Parathyroid adenoma (tissue), 2 donors: ENCODE measurements at regions not wholly inside any gene's neighbourhood (a gene's known extent, or its start where the extent isn't known, plus 50 kb on each side); places are given as distances from the start of the nearest gene placed in this dataset.

Experiments used
- H2AFZ ChIP-seq: fragments of 300-600 bp; sonication (generic); one replicate; pipeline ENCODE4 v1.7.0; 2017; ENCODE audit warnings: antibody characterized with exemption, mild to moderate bottlenecking
- H3K27ac ChIP-seq: fragments of 300-600 bp; sonication (generic); one replicate; pipeline ENCODE4 v1.7.0; 2017
- H3K27me3 ChIP-seq: fragments of 300-600 bp; sonication (generic); one replicate; pipeline ENCODE4 v1.7.0; 2017; ENCODE audit warnings: low read length; ENCODE audit not compliant: control insufficient read depth, insufficient read depth
- H3K36me3 ChIP-seq: fragments of 300-600 bp; sonication (generic); one replicate; pipeline ENCODE4 v1.7.0; 2017; ENCODE audit warnings: low read length; ENCODE audit not compliant: control insufficient read depth, insufficient read depth
- H3K4me1 ChIP-seq: fragments of 300-600 bp; sonication (generic); one replicate; pipeline ENCODE4 v1.7.0; 2017; ENCODE audit warnings: control low read depth
- H3K4me2 ChIP-seq: fragments of 300-600 bp; sonication (generic); one replicate; pipeline ENCODE4 v1.7.0; 2017; ENCODE audit warnings: low read length
- H3K4me3 ChIP-seq: fragments of 300-600 bp; sonication (generic); one replicate; pipeline ENCODE4 v1.7.0; 2017; ENCODE audit warnings: low read depth, low read length
- H3K79me2 ChIP-seq: fragments of 300-600 bp; sonication (generic); one replicate; pipeline ENCODE4 v1.7.0; 2017; ENCODE audit warnings: control low read depth
- H3K9ac ChIP-seq: fragments of 300-600 bp; sonication (generic); one replicate; pipeline ENCODE4 v1.7.0; 2017; ENCODE audit warnings: mild to moderate bottlenecking
- H3K9me3 ChIP-seq: fragments of 300-600 bp; sonication (generic); one replicate; pipeline ENCODE4 v1.7.0; 2017; ENCODE audit warnings: low read length; ENCODE audit not compliant: control insufficient read depth
- CTCF ChIP-seq: fragments of 300-600 bp; sonication (generic); IDR thresholded peaks from one replicate; pipeline ENCODE4 v1.7.0; 2017; ENCODE audit warnings: antibody characterized with exemption, mild to moderate bottlenecking
- donor health status: primary hyperparathyroidism.

DNA sequence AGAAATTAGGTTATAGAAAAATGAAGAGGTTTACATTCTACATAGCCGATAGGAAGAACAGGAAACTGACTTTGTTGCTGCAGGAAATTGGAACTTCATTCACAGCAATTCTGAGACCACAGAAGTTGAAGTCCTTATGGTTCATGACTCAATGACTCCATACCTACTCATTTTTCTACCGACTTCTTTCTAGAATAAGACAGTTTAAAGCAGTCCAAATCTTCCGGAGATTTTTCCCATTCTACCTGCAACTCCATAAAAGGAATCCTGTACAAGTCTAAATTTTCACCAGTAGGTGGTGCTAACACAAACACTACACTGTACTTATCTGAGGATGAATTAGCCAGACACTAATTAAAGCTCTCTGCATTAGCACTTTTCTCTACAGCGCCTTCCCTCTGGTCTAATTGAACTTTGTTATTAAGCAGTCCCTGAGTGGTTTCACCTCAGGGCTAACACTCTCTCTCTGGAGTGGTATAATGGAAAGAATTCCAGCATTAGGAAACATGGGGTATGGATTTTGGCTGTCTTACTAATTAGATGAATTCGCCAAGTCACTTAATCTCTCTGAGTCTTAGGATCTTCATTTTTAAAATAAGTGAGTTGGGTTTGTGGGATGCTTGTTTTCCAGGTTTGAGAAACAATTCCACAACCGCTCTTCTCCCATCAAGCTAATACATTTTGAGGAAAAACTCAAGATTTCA is 167.9 kb downstream of the SMIM20 start:
- H3K9me3 ChIP-seq: peaks cover under 1% of the 10 kb centered on the region
- H3K27ac ChIP-seq: no peak overlapping the region
- H3K27me3 ChIP-seq: no peaks in the 10 kb centered on the region
- no peaks in the 10 kb centered on the region for H3K4me1 ChIP-seq
- TF ChIP-seq CTCF: peak; percentile 36
- H3K4me3 ChIP-seq: no peak overlapping the region
- no peak overlapping the region for H3K9ac ChIP-seq
- H3K79me2 ChIP-seq: no peaks in the 10 kb centered on the region
- no peaks in the 10 kb centered on the region for H3K36me3 ChIP-seq
- no peak overlapping the region for H2AFZ ChIP-seq
- no peak overlapping the region for H3K4me2 ChIP-seq

DNA sequence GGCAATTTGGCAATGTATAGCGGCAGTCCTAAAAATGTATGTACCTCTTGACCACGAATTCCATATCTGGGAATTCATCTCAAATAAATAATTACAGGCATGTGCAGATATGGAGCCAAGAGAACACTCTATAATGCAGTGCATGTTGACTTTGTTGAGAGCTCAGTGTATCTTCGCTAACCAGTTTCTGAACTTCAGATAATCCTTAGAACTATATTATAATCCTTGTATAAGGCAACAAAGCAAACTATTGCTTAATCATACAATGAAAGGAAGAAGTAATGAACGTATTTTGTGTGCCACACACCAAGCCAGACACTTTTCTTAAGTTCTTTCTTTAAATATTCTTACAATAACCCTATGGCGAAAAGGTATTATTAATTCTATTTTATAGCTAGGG is 168.5 kb downstream of the SMIM20 start:
- no peaks in the 10 kb centered on the region for H3K36me3 ChIP-seq
- TF ChIP-seq CTCF: no peak

GRCh38 chr4:26083987-26084386 is 170.0 kb downstream of the SMIM20 start:
- Histone ChIP-seq H3K79me2 (no peaks in the 10 kb centered on the region), H3K27ac (no peak overlapping the region), H3K9me3 (no peaks in the 10 kb centered on the region), H2AFZ (no peak overlapping the region), H3K9ac (no peak overlapping the region), H3K4me1 (no peaks in the 10 kb centered on the region), H3K36me3 (no peaks in the 10 kb centered on the region), H3K4me2 (no peak overlapping the region), H3K27me3 (no peaks in the 10 kb centered on the region), H3K4me3 (no peak overlapping the region)
- no peak for TF ChIP-seq CTCF

More for the DNA sequence above, 168.5 kb downstream of the SMIM20 start:
- Histone ChIP-seq H3K4me3 (no peak overlapping the region), H3K4me1 (no peaks in the 10 kb centered on the region), H3K9ac (no peak overlapping the region), H2AFZ (no peak overlapping the region), H3K9me3 (no peaks in the 10 kb centered on the region), H3K79me2 (no peaks in the 10 kb centered on the region), H3K27ac (no peak overlapping the region), H3K4me2 (no peak overlapping the region), H3K27me3 (no peaks in the 10 kb centered on the region)

DNA sequence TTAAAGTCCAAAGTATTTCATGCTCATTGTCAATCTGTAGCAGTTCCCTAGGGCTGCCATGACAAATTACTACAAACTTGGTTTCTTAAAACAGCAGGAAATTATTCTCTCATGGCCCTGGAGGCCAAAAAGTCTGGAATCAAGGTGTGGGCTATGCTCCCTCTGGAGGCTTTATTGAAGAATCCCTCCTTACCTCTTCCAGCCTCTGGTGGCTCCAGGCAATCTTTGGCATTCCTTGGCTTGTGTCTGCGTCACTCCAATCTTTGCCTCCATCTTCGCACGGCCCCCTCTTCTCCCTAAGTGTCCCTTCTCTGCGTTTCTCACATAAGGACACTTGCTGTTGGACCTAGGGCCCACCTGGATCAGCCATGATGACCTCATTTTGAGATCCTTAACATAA is 170.4 kb downstream of the SMIM20 start:
- no peak overlapping the region for H3K4me2 ChIP-seq

More for the DNA sequence above, 170.4 kb downstream of the SMIM20 start:
- H3K27ac ChIP-seq: no peak overlapping the region
- H3K9ac ChIP-seq: no peak overlapping the region
- no peaks in the 10 kb centered on the region for H3K4me1 ChIP-seq
- H2AFZ ChIP-seq: no peak overlapping the region
- no peaks in the 10 kb centered on the region for H3K36me3 ChIP-seq
- H3K9me3 ChIP-seq: no peaks in the 10 kb centered on the region
- TF ChIP-seq CTCF: no peak
- no peak overlapping the region for H3K4me3 ChIP-seq
- H3K27me3 ChIP-seq: no peaks in the 10 kb centered on the region
- H3K79me2 ChIP-seq: no peaks in the 10 kb centered on the region
